Frontal cortex (tissue), 3 donors: ENCODE measurements at regions not wholly inside any gene's neighbourhood (a gene's known extent, or its start where the extent isn't known, plus 50 kb on each side); places are given as distances from the start of the nearest gene placed in this dataset.

Experiments
- DNase-seq, 2 donors: peaks; one replicate each; pipeline ENCODE4 v3.0.0; 2012; ENCODE audit warnings: low spot score in 2 of 2
- FAIRE-seq: peaks from 2 replicates; lab custom pipeline; 2012; peaks lifted over from hg19 to GRCh38; lab: Jason Lieb, UNC
- donor health status: control.
- donor health status: control.
- donor health status: control.

DNA sequence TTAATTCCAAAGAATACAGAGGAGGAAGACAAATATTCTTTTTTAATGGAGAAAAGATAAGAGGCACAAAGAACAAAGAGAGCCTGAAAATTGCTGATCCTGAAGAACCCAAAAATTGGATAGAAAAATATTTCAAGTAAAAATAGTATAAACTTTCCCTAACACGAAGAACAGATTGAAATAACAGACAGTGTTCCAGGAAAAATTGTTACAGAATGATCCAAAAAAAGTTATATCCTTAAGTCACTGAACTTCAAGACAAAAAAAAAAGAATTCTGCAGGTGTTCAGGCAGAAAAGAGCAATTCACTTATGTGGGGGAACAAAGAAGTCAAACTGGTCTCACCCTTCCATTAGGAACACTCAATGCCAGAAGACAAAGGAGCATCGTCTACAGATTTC is 160.2 kb downstream of the KLF12 start:
- no peak for FAIRE-seq
- no peak for DNase-seq

DNA sequence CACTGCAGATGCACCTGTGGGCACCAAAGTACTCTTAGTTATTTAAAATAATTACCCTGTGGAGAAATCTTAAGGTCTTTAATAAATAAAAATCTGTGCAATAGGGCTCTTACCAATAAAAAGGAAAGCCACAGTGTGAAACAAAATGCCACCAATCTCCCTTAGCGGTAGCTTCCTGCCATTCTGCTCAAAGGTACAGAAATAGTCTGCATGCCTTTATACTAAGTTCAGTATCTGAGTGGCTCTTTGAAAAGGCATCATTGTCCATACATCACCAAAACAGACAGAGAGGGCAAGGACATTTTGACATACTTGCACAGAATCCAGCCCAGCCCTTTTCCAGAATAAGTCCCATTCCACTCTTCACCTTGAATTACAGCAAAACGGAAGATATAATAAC is 161.0 kb downstream of the KLF12 start:
- DNase-seq (no peak), FAIRE-seq (no peak)

DNA sequence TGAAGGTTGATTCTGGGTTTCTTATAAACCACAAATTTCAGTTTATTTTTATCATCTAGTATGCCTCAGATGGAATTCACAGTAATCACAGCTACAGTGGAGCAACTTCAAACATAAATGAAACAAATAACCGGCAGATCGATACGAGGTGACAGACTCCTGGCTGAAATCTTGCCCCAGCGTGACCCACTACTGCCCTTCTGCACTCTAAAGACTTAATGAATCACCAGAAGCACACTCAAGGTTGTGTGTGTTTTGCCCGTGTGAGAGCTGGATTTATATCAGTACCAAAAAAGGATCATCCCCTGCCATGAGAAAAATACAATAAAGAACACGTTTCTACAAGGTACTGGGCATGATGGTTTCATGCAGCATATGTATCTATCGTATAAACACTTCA is 161.7 kb downstream of the KLF12 start:
- DNase-seq (no peak), FAIRE-seq (no peak)

DNA sequence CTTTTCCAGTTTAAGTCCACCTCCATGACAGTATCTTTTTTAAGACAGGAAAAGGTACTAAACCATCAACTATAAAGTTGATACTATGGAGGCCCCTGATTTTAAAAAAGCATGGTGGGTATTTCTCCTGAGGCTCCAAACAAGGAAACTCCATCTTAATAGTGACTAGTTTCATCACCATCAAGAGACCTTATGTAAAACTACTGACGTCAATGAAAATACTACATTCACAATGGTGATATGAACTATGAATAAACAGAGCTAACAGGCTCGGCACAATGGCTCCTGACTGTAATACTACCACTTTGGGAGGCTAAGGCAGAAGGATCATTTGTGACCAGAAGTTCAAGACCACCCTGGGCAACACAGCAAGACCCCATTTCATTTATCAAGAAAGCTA is 162.7 kb downstream of the KLF12 start:
- DNase-seq (no peak), FAIRE-seq (no peak)

DNA sequence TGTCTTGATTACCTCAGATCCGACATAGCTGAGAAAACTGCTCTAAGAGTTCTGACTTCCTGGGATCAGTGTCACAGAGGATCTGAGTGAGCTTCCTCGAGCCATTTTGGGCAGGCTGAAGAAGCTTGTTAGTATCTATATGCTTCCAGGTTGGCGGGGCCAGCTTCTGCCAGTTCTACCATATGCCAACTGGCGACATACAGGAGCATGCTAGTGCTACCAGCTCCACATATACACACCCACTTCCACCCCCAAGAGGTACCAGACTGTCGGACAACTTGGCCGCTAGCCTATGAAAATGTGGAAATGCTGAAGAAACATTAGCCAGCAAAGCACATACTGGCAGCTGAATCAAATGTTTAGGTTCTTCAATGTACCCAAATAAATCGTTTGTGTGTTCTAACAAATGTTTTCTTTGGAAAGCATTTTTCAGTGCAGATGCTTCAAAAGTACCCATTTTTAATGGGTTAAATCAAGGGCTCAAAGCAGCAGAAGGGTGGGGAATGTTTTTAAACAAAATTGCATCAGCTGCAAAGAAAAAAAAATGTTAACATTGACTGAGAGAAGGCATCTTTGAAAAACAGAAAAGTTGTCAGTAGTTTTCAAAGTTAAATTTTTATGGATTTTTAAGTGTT is 163.7 kb downstream of the KLF12 start:
- no peak for FAIRE-seq
- DNase-seq: no peak

DNA sequence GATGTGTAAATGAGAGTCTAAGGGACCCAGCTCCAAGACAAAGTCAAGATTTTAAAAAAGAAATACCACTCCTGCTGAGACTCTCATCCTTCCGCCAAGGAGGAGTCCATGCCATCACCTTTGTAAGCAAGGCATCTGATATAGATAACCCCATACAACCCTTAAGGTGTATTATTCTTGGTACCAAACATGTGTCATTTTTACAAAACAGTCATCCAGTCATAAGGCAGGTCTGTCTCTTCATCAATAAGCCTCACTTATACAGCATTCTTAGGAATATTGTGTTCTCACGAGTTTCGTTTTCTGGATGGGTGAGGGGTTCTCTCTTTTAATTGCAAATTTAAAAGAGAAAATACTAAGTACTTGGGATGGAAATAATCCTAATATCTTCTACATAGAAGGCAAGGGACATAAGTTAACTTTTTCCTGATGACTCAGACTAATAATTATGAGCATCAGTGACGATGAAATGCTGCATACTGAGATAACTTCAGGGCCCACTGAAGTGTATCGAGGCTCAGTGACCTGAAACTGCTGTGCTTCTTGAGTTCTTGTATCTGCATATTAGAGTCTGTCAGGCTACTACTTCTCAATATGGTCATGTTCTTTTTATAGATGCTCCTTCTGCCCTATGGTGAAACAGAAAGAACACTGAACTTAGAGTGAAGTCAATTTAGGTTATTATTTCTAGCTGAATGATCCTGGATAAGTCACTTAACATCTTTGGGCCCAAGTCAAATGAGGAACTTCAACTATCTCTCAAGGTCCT is 166.6 kb downstream of the KLF12 start:
- no peak for FAIRE-seq

DNA sequence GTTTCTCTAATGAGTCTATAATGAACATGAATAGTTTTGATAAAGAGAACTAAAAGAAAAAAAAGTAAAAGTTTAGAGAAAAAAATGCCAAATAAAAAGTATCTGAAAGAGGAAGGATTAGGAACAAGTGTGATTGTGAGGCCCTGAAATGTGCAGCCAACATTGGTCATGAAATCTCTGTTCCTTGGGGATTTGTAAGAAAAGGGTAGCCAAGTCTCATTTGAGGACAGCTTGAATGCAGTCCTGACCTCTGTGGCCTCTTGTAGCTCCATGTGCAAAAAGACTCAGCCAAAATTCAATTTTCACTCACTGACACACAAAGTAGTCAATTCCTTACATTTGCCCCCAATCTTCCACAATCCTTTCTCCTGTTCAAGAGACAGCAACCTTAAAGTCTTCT is 167.9 kb downstream of the KLF12 start:
- no peak for DNase-seq
- no peak for FAIRE-seq

More for the DNA sequence above, 166.6 kb downstream of the KLF12 start:
- DNase-seq: no peak

DNA sequence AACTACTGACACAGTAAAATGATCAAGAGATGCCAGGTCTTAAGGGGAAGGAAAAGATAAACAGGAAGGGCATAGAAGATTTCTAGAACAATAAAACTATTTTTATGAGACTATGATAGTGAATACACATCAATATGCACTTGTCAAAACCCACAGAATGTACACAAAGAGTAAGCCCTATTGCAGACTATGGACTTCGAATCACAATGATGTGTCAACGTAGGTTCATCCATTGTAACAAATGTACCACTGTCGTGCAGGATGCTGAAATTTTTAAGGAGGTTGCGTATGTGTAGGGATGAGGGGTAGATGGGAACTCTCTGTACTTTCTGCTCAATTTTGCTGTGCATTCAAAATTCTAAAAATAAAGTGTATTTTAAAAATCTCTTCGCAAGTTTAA is 171.9 kb downstream of the KLF12 start:
- DNase-seq (no peak), FAIRE-seq (no peak)

DNA sequence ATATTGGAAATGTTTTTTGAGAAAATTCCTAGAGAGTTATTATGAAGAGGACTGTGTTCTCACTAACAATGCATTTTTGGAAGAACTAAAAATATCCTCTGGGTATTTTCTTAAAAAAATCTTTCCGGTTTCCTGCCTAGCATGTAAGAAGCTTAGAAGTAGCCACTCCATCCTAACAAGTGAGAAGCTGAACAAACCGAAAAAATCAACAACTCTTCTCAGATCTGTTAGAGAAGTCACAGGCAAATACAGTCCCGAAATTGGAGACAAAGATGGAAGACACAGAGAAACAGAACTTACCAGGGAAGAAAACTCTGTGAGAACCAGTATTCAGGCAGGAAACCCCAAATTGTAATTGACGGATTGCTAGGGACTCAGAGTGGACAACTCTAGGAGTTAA is 173.0 kb downstream of the KLF12 start:
- no peak for DNase-seq

DNA sequence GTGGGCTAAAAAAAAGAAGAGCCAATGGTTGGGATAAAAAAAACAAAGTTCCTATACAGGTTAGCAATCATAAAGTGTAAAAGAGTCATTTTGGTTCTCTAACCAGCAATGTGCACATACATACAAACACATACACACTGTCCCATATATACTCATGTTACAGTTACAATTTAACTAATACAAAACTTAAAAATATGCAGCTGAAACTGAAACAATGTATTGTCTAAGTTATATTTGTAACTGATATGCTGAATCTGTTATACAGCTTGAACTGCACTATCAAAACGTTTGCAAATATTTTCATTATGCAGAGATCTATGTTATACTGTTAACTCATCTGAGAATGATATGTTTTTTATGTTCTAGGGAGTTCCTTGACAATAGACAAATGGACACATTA is 173.7 kb downstream of the KLF12 start:
- DNase-seq: no peak
- FAIRE-seq: no peak

More for the DNA sequence above, 173.0 kb downstream of the KLF12 start:
- FAIRE-seq: no peak

DNA sequence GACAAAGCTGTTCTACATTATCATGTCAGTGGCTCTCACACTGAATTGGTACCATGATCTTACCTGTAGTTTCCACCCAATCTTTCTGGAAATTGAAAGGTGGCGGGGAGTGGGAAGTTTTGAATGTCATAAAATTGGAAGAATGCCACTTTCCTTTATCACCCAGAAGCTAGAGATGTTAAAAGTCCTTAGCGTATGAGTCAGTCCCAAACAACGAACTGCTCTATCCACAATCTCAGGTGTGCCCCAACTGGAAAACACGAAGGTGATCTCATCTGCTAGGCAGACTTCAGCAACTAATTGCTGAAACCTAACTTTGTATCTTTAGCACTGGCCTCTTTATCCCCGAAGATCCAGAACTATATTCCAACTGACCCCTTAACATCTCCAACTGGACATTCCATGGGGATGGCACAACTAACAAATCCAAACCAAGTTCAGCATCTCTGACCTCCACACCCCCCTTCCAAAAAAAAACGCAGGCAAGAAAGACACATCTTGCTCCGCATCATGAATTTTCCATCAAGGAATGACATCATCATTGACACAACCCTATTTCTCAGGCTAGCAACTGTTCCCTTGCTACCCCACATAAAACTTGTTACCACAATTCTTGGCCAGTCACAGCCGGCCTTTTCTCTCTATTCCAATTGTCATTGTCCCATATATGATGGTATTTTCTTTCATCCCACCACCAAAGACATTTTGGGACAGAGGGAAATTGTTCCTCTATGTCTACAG is 175.4 kb downstream of the KLF12 start:
- DNase-seq (no peak), FAIRE-seq (no peak)

DNA sequence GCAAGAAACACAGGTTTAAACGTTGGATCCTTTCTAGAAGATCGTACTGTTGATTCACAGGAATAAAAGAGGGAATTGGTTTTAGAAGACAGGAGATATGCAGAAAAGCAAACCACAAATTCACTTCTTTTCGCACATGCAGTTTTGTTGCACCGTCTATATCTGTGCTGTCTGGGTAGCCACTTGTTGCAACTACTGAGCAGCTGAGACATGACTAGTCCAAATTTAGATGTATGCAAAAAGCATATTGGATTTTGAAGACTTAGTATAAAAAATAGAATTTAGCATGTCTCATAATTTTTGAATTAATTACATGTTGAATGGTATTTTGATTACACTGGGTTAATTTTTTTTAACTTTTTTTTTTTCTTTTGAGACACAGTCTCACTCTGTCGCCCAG is 176.3 kb downstream of the KLF12 start:
- DNase-seq: no peak
- no peak for FAIRE-seq

DNA sequence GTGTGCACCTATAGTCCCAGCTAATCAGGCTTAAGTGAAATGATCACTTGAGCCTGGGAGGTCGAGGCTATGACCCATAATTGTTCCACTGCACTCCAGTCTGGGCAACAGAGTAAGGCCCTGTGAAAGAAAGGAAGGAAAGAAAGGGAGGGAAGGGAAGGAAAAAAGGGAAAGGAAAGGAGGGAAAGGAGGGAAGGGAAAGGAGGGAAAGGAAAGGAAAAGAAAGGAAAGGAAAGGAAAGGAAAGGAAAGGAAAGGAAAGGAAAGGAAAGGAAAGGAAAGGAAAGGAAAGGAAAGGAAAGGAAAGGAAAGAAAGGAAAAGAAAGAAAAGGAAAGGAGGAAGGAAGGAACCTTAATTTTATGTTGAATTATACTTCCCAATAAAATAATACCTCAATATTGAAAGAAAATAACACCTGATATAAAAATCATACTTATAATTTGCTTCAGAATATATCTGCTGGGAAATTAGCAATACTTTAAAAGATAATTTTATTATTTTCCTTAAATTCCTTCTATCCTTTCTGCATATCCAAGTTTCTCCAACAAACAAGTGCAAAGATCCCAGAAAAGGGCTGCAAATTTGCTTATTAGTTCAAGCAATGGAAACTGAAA is 177.3 kb downstream of the KLF12 start:
- DNase-seq (no peak), FAIRE-seq (no peak)

DNA sequence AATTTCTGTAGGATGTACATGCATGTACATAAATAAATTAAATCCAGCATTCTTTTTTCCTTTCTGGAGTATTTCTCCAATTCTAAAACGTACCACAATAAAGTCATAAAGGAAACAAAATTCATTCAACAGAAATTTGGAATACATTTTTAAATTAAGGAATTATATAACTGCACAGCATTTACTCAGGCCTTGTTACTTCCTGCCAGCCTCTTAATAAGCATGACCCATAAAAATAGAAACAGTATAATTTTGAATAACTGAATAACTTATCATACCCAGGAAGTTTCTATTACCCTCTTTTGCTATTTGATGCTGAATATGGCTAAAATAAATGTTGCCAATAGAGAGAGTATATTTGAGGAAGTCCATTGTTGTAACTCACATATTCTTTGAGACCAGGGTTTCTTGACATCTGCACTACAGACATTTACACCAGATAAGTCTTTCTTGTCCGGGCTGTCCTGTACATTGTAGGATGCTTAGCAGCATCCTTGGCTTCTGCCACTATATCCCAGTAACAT is 178.2 kb downstream of the KLF12 start:
- no peak for DNase-seq
- no peak for FAIRE-seq

DNA sequence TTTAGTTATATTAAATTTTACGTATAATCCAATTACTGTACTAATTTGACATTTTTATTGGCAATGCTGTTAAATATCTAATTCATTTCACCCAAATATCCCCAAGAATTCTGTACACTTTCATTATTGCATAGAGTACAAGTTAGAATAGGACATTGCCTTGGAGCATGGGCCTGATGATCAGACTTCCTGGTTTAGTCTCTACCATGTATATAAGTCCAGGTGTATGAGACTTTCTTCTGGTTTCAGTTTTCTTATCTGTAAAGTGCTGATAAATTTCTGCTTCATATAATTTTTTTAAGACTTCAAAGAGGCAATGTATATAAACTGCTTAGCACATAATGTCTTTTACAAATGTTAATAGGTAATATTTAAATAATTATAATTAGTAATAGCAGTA is 179.4 kb downstream of the KLF12 start:
- FAIRE-seq (no peak), DNase-seq (no peak)

DNA sequence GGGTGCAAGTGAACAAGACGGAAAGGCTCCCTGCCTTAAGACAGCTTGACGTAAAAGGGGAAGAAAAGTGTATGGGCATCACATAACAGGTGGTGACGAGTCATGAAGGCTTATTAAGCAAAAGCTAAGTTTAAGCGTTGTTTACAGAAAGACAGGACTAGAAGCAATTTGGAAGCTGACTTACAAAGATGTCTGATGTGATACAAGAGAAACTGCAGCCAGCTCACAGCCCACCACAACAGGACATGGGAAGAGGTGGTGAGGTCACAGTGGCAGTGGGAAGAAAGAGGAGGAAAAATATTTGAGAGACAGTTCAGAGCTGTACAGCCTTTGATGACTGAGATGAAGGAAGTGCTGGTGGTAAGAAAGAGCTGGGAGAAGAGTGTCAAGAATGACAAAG is 181.6 kb downstream of the KLF12 start:
- no peak for DNase-seq
- no peak for FAIRE-seq

DNA sequence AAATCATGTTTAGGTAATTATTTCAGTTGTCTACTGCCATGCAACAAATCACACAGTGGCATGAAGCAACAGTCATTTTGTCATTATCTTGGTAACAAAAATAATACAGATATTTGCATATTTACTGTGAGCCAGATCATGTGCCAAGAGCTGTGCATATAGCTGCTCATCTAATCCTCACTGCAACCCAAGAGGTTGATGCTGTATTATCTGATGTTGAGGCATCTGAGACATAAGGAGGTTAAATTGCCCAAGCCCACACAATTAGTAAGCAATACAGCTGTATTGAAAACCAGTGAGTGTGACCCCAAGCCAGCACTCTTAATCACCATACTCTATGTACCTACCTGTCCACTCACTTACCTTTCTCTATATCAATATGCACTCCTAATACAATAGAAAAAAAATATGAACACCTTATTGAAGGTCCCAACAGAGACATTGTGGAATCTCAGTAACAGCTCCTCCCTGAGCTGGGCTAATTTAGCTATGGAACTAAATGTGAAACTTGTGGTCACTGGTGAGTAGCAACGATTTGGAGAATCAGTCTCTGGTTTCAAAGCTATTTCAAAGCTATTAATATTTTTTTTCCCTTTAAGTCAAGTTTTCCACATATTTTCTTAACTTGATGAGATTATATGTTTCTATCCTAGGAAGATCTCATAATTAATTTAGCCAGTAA is 185.2 kb downstream of the KLF12 start:
- DNase-seq: no peak
- FAIRE-seq: no peak

DNA sequence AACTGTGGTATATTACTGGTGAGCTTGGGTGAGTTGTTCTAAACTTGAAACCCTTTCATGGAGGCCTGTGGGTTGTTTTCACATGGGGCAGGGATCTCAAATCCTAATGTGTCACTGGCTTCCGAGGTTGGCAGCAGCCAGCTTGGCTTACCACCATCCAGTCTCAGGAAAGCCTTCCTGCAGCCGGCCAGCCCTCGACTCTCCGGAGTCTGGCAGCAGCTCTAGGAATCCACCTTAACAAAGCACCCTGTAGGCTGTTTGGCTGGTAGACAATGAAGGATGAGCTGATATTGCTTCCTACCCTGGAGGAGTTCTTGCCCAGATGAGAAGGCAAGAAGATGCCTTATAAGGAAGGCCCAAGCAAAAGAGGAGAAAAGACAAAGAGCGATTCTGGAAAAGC is 188.3 kb downstream of the KLF12 start:
- no peak for FAIRE-seq
- no peak for DNase-seq

DNA sequence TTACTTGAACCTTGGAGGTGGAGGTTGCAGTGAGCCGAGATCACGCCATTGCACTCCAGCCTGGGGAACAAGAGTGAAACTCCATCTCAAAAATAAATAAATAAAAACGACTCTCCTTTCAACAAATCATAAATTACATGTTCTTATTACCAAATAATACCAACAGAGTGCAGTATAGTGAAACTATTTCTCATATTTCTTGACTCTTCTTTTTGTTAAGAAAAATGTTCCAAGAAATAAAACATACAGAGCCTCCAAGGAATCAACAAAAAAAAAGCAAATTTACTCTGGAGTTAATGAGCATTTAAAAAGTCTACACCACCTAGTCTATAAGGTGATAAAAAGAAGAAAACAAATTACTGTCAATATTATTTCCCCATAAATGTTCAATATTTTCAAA is 188.8 kb downstream of the KLF12 start:
- no peak for FAIRE-seq
- DNase-seq: no peak

DNA sequence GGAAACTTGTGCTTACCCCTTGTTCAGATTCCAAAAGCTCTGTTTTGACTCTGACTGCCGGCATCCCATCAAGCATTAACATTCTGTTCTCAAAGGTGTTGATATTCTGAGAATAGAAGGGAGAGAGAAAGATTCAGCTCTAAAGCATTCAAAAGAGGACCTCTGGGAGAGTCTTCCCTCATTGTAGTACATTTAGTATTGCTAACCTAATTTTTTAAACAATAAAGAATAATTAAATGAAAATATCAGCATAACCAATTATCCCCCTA is 190.3 kb downstream of the KLF12 start:
- FAIRE-seq (no peak), DNase-seq (no peak)
